Esophagus mucosa (tissue), 1 donor: ENCODE measurements at regions not wholly inside any gene's neighbourhood (a gene's known extent, or its start where the extent isn't known, plus 50 kb on each side); places are given as distances from the start of the nearest gene placed in this dataset.
"Not testable (repeated sequence)": the region's sequence is repeated elsewhere in the genome, so short reads cannot be mapped to it uniquely, and the experiment has no call there.

Source experiments
- ATAC-seq: fragments of 200-7000 bp; cut with Tn5 transposase; one replicate; pipeline ENCODE4 v1.9.1; 2020
- donor health status: DM: yes; HTN: yes; CAD: no.

GRCh38 chr6:154923199-154923869 lies 71.8 kb upstream of the TIAM2 start:
- no peak for ATAC-seq

GRCh38 chr6:154925130-154925529 lies 70.0 kb upstream of the TIAM2 start:
- no peak for ATAC-seq

DNA sequence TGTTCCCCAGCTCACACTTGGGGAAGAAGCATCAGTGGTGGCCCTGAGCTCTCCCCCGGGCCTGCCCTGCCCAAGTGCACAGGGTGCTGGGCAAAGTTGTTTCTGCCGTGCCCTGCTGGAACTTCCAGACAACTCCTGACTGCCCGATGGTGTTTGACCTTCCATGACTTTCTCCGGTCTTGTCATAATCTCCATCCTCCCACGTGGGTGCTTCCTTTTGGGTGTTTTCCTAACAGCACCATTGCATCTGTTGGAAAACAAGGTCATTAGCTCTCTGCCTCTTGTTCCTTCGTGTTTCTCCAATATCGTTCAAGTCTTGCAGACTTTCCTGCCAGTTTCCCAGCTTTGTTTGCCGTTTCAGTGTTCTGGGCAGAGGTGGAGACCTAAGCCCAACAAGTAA lies 68.7 kb upstream of the TIAM2 start:
- ATAC-seq, result no peak

DNA sequence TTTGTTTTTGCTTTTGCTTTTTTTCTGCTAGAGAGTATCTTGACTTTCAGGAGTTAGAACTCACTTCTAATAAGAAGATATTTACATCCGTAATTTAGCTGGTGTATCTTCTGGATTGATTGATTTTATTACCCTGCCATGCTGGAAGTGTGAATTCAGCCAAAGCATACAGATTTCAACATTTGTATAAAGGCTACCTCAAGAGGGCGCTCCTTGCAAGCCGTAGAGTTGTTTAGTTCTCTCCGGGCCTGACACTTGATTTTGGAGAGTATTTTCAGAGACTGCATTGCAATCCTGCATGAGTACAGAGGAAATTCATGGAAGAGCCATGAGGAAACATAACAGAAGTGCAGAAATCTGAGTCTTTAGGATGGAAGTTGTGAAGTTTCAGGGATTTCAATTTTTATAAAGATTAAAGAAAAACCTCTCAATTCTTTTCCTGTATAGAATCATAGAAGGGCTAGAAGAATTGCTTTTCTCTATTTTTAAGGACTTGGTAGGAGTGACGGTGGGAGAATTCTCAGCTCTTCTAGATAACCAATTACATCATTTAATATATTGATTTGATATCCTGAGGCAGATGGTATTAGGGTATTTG lies 66.7 kb upstream of the TIAM2 start:
- peak; percentile 72 for ATAC-seq

DNA sequence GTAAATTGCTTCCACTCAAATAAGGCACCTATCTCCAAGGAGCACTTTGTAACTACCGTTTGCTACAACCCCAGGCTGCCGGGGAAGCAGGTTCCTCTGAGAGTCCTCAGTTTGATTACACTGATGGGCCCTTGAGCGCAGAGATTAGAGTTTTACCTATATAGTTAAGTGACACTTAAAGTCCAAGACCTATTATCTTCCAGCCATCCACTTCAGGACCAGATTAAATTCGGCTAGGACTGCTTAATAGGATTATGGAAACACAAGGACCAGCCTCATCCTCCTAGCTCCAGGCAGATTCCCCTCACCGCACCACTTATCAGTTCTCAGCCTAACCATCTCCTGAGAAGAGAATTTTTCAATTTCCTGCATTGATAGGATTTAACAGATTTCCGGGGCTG lies 64.7 kb upstream of the TIAM2 start:
- ATAC-seq, result no peak

- no peak for ATAC-seq
These were observed 63.2 kb upstream of the TIAM2 start for GRCh38 chr6:154931711-154932424.

DNA sequence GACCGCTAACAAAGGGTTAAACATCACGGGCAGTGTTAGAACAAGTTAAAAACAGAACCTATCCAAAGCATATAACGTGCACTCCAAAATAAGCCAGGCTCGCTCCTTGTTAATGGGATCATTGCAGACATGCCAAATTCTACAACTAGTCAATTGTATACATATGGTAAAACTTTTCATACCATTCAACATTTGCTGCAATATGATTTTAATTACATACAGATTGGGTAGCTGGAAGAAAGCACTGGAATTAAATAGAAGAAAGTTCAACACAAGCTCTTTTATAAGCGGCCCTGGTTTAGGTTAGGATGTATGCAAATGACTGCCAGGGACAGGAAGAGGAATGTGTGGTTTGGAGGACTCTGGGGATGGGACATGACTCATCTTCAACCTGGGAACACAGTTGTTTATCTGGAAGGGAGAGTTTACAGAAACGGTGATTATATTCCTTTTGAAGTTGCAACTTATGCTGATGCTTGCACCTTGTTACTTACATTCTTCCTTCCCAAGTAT lies 62.5 kb upstream of the TIAM2 start:
- peak; percentile 55 for ATAC-seq

DNA sequence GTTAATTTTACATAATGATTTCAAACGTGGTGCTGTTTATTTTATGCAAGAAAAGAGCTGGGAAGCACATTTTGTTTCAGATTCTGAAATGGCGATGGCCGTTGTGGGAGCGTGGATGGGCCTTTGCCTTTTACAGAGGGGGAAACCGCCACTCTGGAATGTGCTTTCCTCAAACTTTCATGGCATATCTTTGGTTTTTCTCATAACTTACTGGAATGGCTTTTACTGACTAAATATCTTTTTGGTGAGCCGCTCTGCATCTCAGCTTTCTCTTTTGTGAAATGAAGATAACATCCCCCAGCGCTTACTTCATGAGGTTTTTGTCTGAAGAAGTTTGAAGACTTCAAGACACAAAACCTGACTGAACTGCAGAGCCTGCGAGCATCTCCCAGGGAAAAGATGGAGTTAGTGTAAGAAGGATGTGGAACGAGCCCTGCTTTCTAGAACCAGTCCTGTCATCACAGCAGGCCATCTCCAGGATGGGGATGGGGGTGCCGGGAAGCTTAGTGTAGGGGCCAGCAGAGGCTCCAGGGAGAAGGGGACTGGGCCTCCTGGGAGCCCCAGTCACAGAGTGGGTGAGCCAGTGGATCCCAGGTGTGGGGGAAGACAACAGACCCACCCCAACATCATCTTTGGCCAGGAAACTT lies 61.8 kb upstream of the TIAM2 start:
- no peak for ATAC-seq

DNA sequence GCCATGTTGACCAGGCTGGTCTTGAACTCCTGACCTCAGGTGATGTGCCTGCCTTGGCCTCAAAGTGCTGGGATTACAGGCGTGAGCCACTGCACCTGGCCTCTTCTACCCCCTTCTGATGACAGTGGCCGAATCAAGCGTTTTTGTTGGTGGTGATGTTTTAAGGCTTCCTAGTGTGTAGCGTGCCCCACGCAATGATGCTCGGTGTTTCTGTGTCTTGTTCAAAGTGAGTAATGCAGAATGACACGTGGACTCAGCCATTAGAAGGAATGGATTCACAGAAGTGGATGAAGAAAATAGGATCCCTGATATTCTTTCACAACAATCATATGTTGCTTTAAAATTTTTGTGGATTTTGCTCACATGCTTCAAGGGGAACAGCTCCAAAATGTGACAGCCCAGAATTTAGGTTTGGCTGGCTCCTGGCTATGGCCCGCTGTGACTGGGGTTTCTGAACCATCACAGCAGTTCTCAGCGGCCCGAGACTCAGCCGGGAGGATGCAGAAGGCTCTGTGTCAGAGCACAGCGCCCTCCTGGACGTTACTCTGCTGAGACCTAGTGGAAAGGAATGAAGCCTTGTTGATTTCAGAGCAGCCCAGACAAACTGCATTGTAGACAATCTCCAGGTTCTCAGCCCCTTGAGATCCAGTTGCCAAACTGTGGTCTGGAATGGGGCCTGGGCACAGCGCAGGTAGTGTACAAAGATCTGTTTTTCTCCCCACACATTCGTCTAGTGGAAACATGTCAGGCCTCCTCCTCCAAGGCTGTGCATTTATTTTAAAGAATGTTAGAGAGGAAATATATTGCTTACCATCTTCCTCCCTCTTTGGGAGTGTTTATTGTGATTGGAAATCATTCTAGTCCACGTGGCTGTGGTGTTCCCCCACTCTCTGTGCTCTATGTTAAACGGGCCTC lies 57.6 kb upstream of the TIAM2 start:
- no peak for ATAC-seq

DNA sequence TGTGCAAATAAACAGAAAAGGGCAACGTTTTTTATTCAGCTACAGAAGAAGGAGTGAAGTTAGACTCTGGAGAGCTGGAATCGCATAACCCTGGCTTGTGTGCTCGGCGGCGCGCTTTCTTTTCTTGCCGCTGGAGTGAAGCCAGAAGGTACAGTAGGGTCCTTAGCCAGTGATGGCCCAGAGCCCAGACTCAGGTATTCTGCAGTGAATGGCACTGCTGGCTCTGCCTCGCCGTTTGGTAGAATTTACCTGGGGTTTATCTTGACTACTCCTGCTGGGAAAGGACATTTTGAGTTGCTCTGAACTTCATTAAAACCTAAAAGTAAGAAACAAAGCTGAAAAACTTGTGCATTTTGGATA lies 56.9 kb upstream of the TIAM2 start:
- no peak for ATAC-seq

- not testable (repeated sequence) for ATAC-seq
These were observed 56.3 kb upstream of the TIAM2 start for GRCh38 chr6:154938727-154939285.

GRCh38 chr6:154942770-154943169 lies 52.3 kb upstream of the TIAM2 start:
- ATAC-seq, result no peak

- no peak for ATAC-seq
These were observed 49.7 kb upstream of the TIAM2 start for GRCh38 chr6:154945271-154945890.
